Spleen (tissue), 7 donors: ENCODE measurements at regions not wholly inside any gene's neighbourhood (a gene's known extent, or its start where the extent isn't known, plus 50 kb on each side); places are given as distances from the start of the nearest gene placed in this dataset.

Source experiments
- CTCF ChIP-seq, 11 experiments: fragments of 200-600 bp in 7 of 11; fragments of 450-650 bp in 4 of 11; sonication (generic) in 4 of 11; IDR thresholded peaks in 8 of 11; conservative IDR thresholded peaks in 3 of 11; 1 replicate in 7 of 11; 2 replicates in 4 of 11; pipeline versions ENCODE4 v1.4.0 to v1.8.0; 2016 to 2021; ENCODE audit warnings: antibody characterized with exemption in 11 of 11, inconsistent platforms in 4 of 11, mild to moderate bottlenecking in 1 of 11
- POLR2A ChIP-seq, 3 donors: fragments of 450-650 bp; IDR thresholded peaks; one replicate each; pipeline ENCODE4 v1.5.1; 2017; ENCODE audit warnings: antibody characterized with exemption in 3 of 3, mild to moderate bottlenecking in 1 of 3
- donor health status: DM: no; HTN: no; CAD: no; lungs with moderate emphysema.
- donor health status: DM: no; HTN: no; CAD: no.
- donor health status: DM: no; HTN: no; CAD: no.

GRCh38 chr2:129252781-129253460 lies 726.5 kb upstream of the RAB6C start:
- TF ChIP-seq CTCF (IDR thresholded peaks at IDR 0.05 in 8 of 11, conservative IDR thresholded peaks at IDR 0.05 in 3 of 11): no peak
- no peak for TF ChIP-seq POLR2A (IDR thresholded peaks at IDR 0.05)
